ENCODE measurements at regions not wholly inside any gene's neighbourhood (a gene's known extent, or its start where the extent isn't known, plus 50 kb on each side); places are given as distances from the start of the nearest gene placed in this dataset.
"Not testable (repeated sequence)": the region's sequence is repeated elsewhere in the genome, so short reads cannot be mapped to it uniquely, and the experiment has no call there.

GRCh38 chr14:53628261-53628660 is 328.4 kb downstream of the BMP4 start:
- no peak overlapping the region for H3K4me3 ChIP-seq
- H3K27ac ChIP-seq, result no peak overlapping the region

- H3K27ac ChIP-seq, result no peak overlapping the region
- no peak overlapping the region for H3K4me3 ChIP-seq
Measured at GRCh38 chr14:53626761-53627160, 329.9 kb downstream of the BMP4 start.

- H3K27ac ChIP-seq, result no peak overlapping the region
- no peak overlapping the region for H3K4me3 ChIP-seq
Measured at GRCh38 chr14:53622447-53622846, 334.2 kb downstream of the BMP4 start.

GRCh38 chr14:53621921-53622320 is 334.7 kb downstream of the BMP4 start:
- no peak overlapping the region for H3K27ac ChIP-seq
- H3K4me3 ChIP-seq, result no peak overlapping the region

- Histone ChIP-seq H3K27ac (no peak overlapping the region), H3K4me3 (no peak overlapping the region)
Measured at GRCh38 chr14:53621433-53621832, 335.2 kb downstream of the BMP4 start.

GRCh38 chr14:53620890-53621289 is 335.7 kb downstream of the BMP4 start:
- no peak overlapping the region for H3K27ac ChIP-seq
- no peak overlapping the region for H3K4me3 ChIP-seq

GRCh38 chr14:53620317-53620716 is 336.3 kb downstream of the BMP4 start:
- Histone ChIP-seq H3K4me3 (no peak overlapping the region), H3K27ac (peak overlapping the region in 1 of 21 experiments; percentile 36)

- H3K4me3 ChIP-seq, result no peak overlapping the region
- H3K27ac ChIP-seq, result peak overlapping the region in 1 of 21 experiments; percentile 36
Measured at GRCh38 chr14:53619691-53620231, 336.9 kb downstream of the BMP4 start.

- not testable (repeated sequence) for H3K4me3 ChIP-seq
Measured at GRCh38 chr14:53616536-53616935, 340.1 kb downstream of the BMP4 start.

GRCh38 chr14:53615252-53615651 is 341.4 kb downstream of the BMP4 start:
- Histone ChIP-seq H3K27ac (no peak overlapping the region), H3K4me3 (no peak overlapping the region)

More at GRCh38 chr14:53616536-53616935, 340.1 kb downstream of the BMP4 start:
- not testable (repeated sequence) for H3K27ac ChIP-seq

- Histone ChIP-seq H3K4me3 (no peak overlapping the region), H3K27ac (no peak overlapping the region)
Measured at GRCh38 chr14:53613404-53614253, 343.0 kb downstream of the BMP4 start.

GRCh38 chr14:53610947-53611346 is 345.7 kb downstream of the BMP4 start:
- Histone ChIP-seq H3K27ac (no peak overlapping the region), H3K4me3 (no peak overlapping the region)

GRCh38 chr14:53609009-53609408 is 347.6 kb downstream of the BMP4 start:
- H3K27ac ChIP-seq, result peak overlapping the region in 1 of 21 experiments; percentile 21

GRCh38 chr14:53608369-53608768 is 348.3 kb downstream of the BMP4 start:
- H3K4me3 ChIP-seq, result no peak overlapping the region

More at GRCh38 chr14:53609009-53609408, 347.6 kb downstream of the BMP4 start:
- H3K4me3 ChIP-seq, result no peak overlapping the region

GRCh38 chr14:53606203-53606602 is 350.4 kb downstream of the BMP4 start:
- no peak overlapping the region for H3K27ac ChIP-seq
- H3K4me3 ChIP-seq, result no peak overlapping the region

More at GRCh38 chr14:53608369-53608768, 348.3 kb downstream of the BMP4 start:
- peak overlapping the region in 1 of 21 experiments; percentile 21 for H3K27ac ChIP-seq

- Histone ChIP-seq H3K27ac (no peak overlapping the region), H3K4me3 (no peak overlapping the region)
Measured at GRCh38 chr14:53605562-53605961, 351.1 kb downstream of the BMP4 start.

- Histone ChIP-seq H3K27ac (no peak overlapping the region), H3K4me3 (no peak overlapping the region)
Measured at GRCh38 chr14:53603994-53604393, 352.6 kb downstream of the BMP4 start.

GRCh38 chr14:53601409-53601808 is 355.2 kb downstream of the BMP4 start:
- Histone ChIP-seq H3K27ac (no peak overlapping the region), H3K4me3 (no peak overlapping the region)

- H3K27ac ChIP-seq, result no peak overlapping the region
- H3K4me3 ChIP-seq, result no peak overlapping the region
Measured at GRCh38 chr14:53599221-53599945, 357.2 kb downstream of the BMP4 start.

GRCh38 chr14:53596853-53597525 is 359.6 kb downstream of the BMP4 start:
- no peak overlapping the region for H3K4me3 ChIP-seq
- H3K27ac ChIP-seq, result no peak overlapping the region

Data from skin epidermis (tissue), 12 donors.